ENCODE measurements at regions not wholly inside any gene's neighbourhood (a gene's known extent, or its start where the extent isn't known, plus 50 kb on each side); places are given as distances from the start of the nearest gene placed in this dataset.

DNA sequence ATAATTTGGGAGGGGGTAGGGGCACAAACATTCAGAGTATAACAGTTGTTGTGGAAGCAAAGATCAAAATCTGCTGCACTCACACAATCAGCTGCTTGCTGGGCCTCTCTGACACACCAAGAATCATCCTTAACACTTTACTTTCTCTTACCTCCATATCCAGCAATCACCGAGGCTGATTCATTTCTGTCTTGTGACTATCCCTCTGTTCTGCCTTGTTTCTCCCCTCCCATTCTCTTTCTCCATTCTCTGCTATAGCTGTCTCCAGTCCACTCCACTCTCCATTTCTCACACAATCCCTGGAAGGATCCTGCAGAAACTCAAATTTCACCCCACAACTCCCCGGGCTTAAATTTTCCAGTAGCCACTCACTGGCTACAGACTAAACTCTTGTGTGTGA lies 91.8 kb upstream of the NGF start:
- Histone ChIP-seq H3K9me3 (ENCODE audit: low read depth) (no peaks in the 10 kb centered on the region), H3F3A (ENCODE audit: low read depth) (no peaks in the 10 kb centered on the region), H3K4me2 (no peak overlapping the region), H3K4me1 (no peaks in the 10 kb centered on the region), H2AFZ (replicated peaks) (no peak overlapping the region), H3K36me3 (no peaks in the 10 kb centered on the region), H3K4me3 (no peak overlapping the region), H3K27ac (no peak overlapping the region), H3K9ac (no peak overlapping the region), H3K79me2 (ENCODE audit: low read depth) (no peaks in the 10 kb centered on the region), H3K27me3 (no peaks in the 10 kb centered on the region), H4K20me1 (ENCODE audit: low read depth) (no peaks in the 10 kb centered on the region)
- Mint-ChIP-seq H3K27me3 (ENCODE audit: insufficient read depth, low read depth) (peaks cover 8% of the 10 kb centered on the region), H3K9me3 (no peaks in the 10 kb centered on the region), H3K27ac (no peak overlapping the region), H3K36me3 (no peaks in the 10 kb centered on the region), H3K4me3 (no peak overlapping the region), H3K4me1 (no peaks in the 10 kb centered on the region)
- no peak for DNase-seq (ENCODE audit: low spot score)
- no peak for TF ChIP-seq EZH2 (IDR thresholded peaks at IDR 0.05)
- no peak for TF ChIP-seq CTCF (IDR thresholded peaks at IDR 0.05)
- no peak for TF ChIP-seq EZH2phosphoT487 (IDR thresholded peaks at IDR 0.05)

DNA sequence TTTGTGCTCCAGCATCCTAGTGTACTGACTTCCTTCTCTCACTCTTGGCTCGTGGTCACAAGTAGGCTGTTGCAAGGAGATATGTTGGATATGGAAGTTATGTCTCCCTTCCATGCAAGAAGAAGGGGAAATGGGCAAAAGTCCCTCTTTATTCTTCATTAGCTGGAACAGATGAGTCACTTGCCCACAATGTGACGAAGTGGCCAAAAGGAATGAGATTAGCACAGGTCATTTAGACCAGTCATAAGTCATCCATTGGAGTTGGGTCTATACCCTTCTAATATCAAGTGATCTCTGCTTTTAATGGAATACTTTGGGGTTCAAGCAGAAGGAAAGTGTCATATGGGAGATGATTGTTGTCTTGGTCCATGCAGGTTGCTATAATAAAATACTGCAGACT lies 91.2 kb upstream of the NGF start:
- Histone ChIP-seq H2AFZ (replicated peaks) (no peak overlapping the region), H3K79me2 (ENCODE audit: low read depth) (no peaks in the 10 kb centered on the region), H3K9ac (no peak overlapping the region), H4K20me1 (ENCODE audit: low read depth) (no peaks in the 10 kb centered on the region), H3K27me3 (no peaks in the 10 kb centered on the region), H3F3A (ENCODE audit: low read depth) (no peaks in the 10 kb centered on the region), H3K4me3 (no peak overlapping the region), H3K4me2 (no peak overlapping the region), H3K9me3 (ENCODE audit: low read depth) (no peaks in the 10 kb centered on the region), H3K27ac (no peak overlapping the region), H3K36me3 (no peaks in the 10 kb centered on the region), H3K4me1 (no peaks in the 10 kb centered on the region)
- Mint-ChIP-seq H3K27ac (no peak overlapping the region), H3K4me1 (no peaks in the 10 kb centered on the region), H3K36me3 (no peaks in the 10 kb centered on the region), H3K9me3 (no peaks in the 10 kb centered on the region), H3K4me3 (no peak overlapping the region), H3K27me3 (ENCODE audit: insufficient read depth, low read depth) (peaks cover 8% of the 10 kb centered on the region)
- no peak for DNase-seq (ENCODE audit: low spot score)
- TF ChIP-seq CTCF (IDR thresholded peaks at IDR 0.05), result no peak
- TF ChIP-seq EZH2phosphoT487 (IDR thresholded peaks at IDR 0.05), result no peak
- no peak for TF ChIP-seq EZH2 (IDR thresholded peaks at IDR 0.05)

DNA sequence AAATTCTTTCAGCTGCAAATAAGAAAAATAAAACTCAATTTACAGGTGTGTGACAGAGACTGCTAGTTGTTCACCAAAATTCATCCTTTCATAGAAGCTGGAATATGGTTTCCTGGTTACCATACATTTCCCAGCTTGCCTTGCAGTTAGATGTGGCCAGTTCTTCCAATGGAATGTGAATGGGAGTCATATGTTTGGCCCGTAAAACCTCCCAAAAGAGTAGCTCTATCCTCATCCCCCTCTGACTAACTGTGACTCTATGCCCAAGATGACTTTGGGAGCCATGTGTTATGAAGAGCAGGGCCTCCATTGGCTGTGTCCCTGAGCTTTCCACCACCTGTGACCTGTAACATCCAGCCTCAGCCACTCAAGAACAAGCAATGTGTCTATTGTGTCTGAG lies 90.6 kb upstream of the NGF start:
- Histone ChIP-seq H3K4me1 (peaks cover under 1% of the 10 kb centered on the region), H3F3A (ENCODE audit: low read depth) (no peaks in the 10 kb centered on the region), H3K27me3 (no peaks in the 10 kb centered on the region), H3K27ac (no peak overlapping the region), H3K79me2 (ENCODE audit: low read depth) (no peaks in the 10 kb centered on the region), H3K4me3 (no peak overlapping the region), H3K36me3 (no peaks in the 10 kb centered on the region), H2AFZ (replicated peaks) (no peak overlapping the region), H3K9me3 (ENCODE audit: low read depth) (no peaks in the 10 kb centered on the region), H4K20me1 (ENCODE audit: low read depth) (no peaks in the 10 kb centered on the region), H3K9ac (no peak overlapping the region), H3K4me2 (no peak overlapping the region)
- no peaks in the 10 kb centered on the region for H3K9me3 Mint-ChIP-seq
- peaks cover 5% of the 10 kb centered on the region for H3K27me3 Mint-ChIP-seq (ENCODE audit: insufficient read depth, low read depth)
- H3K36me3 Mint-ChIP-seq, result no peaks in the 10 kb centered on the region
- TF ChIP-seq CTCF (IDR thresholded peaks at IDR 0.05), result no peak
- no peak for TF ChIP-seq EZH2phosphoT487 (IDR thresholded peaks at IDR 0.05)
- no peak for TF ChIP-seq EZH2 (IDR thresholded peaks at IDR 0.05)
- no peaks in the 10 kb centered on the region for H3K4me1 Mint-ChIP-seq
- H3K27ac Mint-ChIP-seq, result no peak overlapping the region
- H3K4me3 Mint-ChIP-seq, result no peak overlapping the region
- no peak for DNase-seq (ENCODE audit: low spot score)

GRCh38 chr1:115428256-115428655 lies 90.2 kb upstream of the NGF start:
- no peak overlapping the region for H3K9ac ChIP-seq
- no peaks in the 10 kb centered on the region for H3F3A ChIP-seq (ENCODE audit: low read depth)
- no peaks in the 10 kb centered on the region for H3K36me3 ChIP-seq
- H4K20me1 ChIP-seq (ENCODE audit: low read depth), result no peaks in the 10 kb centered on the region
- Mint-ChIP-seq H3K27me3 (ENCODE audit: insufficient read depth, low read depth) (peaks cover 5% of the 10 kb centered on the region), H3K4me3 (no peak overlapping the region), H3K27ac (no peak overlapping the region), H3K9me3 (no peaks in the 10 kb centered on the region), H3K36me3 (no peaks in the 10 kb centered on the region), H3K4me1 (no peaks in the 10 kb centered on the region)
- no peak overlapping the region for H3K27ac ChIP-seq
- H3K9me3 ChIP-seq (ENCODE audit: low read depth), result no peaks in the 10 kb centered on the region
- no peak overlapping the region for H3K4me2 ChIP-seq
- DNase-seq (ENCODE audit: low spot score), result no peak
- no peaks in the 10 kb centered on the region for H3K79me2 ChIP-seq (ENCODE audit: low read depth)
- TF ChIP-seq EZH2 (IDR thresholded peaks at IDR 0.05), result no peak
- TF ChIP-seq EZH2phosphoT487 (IDR thresholded peaks at IDR 0.05), result no peak
- no peak for TF ChIP-seq CTCF (IDR thresholded peaks at IDR 0.05)
- H3K4me1 ChIP-seq, result peaks cover 5% of the 10 kb centered on the region
- no peak overlapping the region for H3K4me3 ChIP-seq
- no peaks in the 10 kb centered on the region for H3K27me3 ChIP-seq
- H2AFZ ChIP-seq (replicated peaks), result no peak overlapping the region
